GM19025 (cell line): ENCODE measurements at regions not wholly inside any gene's neighbourhood (a gene's known extent, or its start where the extent isn't known, plus 50 kb on each side); places are given as distances from the start of the nearest gene placed in this dataset.
"Not testable (repeated sequence)": the region's sequence is repeated elsewhere in the genome, so short reads cannot be mapped to it uniquely, and the experiment has no call there.

Experiments
- ATAC-seq: cut with Tn5 transposase; IDR thresholded peaks from one replicate; pipeline ENCODE4 v1.9.1; 2021; ENCODE audit warnings: mild to moderate bottlenecking, low read depth, moderate library complexity; ENCODE audit not compliant: unreplicated experiment

GRCh38 chr3:26763723-26764122 is 141.2 kb downstream of the LRRC3B start:
- ATAC-seq: no peak

- ATAC-seq: no peak
Measured at GRCh38 chr3:26766031-26766430, 143.5 kb downstream of the LRRC3B start.

GRCh38 chr3:26768068-26768651 is 145.6 kb downstream of the LRRC3B start:
- ATAC-seq: no peak

DNA sequence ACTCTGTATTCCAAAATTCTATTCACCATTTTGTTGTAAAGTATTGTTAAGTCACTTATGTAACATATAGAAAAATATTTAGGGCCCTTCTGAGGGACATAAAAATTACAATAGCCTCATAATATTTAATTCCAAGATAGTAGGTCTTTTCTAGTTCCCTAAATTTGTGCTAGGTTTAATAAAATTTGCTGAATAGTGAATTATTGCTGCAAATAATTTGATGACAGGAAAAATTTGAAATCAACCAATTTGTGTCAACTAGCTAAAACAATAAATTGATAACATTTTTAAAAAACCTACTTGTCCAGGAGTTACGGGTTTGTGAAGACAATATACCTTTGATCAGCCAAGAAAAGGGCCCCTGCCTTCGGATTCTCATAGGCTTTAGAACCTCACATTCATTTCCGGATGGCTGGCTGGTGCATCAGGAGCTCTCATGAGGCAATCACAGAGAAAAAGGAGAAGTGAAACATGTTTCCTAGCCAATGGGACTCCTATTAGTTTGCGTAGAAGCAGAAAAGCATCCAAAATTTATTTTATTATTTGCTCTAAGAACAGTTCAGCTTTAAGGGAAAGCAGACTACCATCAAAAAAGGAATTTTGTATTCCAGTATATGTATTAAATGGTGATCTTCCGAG is 177.2 kb downstream of the LRRC3B start:
- no peak for ATAC-seq

DNA sequence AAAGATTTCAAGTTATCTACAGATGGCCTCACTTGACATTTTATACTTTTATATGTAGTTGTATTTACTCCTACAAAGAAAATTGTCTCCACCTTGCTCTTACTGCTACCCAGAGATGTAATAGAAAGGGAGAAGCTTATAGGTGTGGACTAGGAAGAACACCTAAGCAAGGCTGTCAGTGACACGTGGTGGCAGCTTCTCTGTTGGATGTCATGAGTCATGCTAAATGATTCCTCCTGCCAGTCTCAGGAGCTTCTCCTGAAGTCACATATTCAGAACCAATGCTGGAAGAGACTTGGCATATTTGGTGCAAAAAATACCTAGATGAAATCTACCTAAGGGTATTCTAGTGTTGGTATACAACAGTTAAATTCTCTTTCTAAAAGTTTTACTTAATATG is 184.7 kb downstream of the LRRC3B start:
- ATAC-seq: no peak

- no peak for ATAC-seq
Measured at GRCh38 chr3:26825454-26825853, 202.9 kb downstream of the LRRC3B start.

GRCh38 chr3:26827169-26827568 is 204.6 kb downstream of the LRRC3B start:
- ATAC-seq: no peak

DNA sequence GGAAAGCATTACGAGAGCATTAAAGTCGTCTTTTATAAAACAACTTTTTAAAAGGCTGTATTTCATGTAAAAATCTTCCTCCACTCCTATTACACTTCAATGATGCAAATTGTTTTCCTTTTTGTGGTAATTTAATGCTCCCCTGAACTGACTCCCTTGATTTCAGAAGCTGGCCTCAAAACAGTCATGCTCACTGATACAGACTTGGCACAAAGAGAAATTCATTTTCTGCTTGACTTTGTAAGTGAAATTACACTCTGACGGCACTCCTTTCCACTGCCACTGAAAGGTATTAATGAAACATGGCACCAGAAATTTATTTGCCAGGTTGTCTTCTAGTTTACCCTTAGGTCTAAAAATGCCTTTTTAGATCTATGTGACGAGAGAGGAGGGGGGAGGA is 215.5 kb downstream of the LRRC3B start:
- no peak for ATAC-seq

DNA sequence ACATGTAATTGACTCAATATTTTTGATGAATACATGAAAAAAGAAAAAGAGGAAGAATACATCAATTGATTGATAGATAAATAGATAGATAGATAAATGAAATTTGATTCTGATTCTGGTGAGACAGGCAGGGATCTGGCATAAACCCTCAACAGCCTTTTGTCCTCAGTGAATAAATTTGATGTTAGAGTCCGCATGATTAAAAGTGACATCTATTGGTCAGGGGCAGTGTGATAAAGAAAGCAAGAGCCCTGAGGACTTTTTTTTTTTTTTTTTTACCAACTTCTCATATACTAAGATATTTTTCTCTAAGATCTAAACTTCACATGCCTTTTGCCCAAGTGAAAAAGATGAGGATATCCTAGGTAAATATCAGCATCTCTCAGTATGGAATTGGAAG is 216.4 kb downstream of the LRRC3B start:
- no peak for ATAC-seq

GRCh38 chr3:26840272-26840870 is 217.8 kb downstream of the LRRC3B start:
- no peak for ATAC-seq

DNA sequence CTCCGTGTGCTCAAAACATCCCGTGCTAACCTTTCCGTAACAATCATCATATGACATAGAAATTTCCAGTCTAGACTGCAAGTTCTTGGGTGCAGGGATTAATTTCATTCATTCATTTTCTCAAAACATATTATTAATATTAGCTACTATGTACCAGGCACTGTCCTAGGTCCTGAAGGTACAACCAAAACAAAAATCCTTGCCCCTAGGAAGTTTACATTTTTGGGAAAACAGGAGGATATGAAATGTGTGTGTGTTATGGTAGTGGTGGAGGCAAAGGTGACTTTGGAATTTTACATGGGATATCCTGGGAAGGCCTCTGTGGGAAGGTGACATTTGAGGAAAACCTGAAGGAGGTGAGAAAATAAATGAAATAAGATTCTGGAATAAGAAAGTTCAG is 222.6 kb downstream of the LRRC3B start:
- ATAC-seq: no peak

- ATAC-seq: no peak
Measured at GRCh38 chr3:26847680-26848079, 225.1 kb downstream of the LRRC3B start.

DNA sequence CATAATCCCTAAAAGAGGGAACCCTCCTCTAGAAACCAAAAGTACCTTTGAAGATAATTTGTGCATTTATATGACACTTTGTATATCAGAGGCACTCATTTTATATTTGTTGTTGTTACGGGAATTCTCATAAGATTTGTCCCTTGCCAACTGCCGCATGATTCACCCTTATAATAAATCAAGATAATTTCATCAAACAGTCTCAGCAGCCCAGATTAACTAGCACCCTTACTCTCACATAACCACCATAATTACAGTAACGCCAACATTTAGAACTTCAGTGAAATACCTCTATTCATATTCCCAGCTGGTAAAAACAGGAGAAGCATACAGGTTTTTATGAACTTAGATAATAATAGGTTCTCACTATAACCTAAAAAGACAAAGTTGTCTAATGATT is 271.9 kb downstream of the LRRC3B start:
- no peak for ATAC-seq

- ATAC-seq: no peak
Measured at GRCh38 chr3:26915208-26915607, 292.6 kb downstream of the LRRC3B start.

- ATAC-seq: no peak
Measured at GRCh38 chr3:26920646-26921478, 298.3 kb downstream of the LRRC3B start.

GRCh38 chr3:26931896-26932295 is 309.3 kb downstream of the LRRC3B start:
- no peak for ATAC-seq

DNA sequence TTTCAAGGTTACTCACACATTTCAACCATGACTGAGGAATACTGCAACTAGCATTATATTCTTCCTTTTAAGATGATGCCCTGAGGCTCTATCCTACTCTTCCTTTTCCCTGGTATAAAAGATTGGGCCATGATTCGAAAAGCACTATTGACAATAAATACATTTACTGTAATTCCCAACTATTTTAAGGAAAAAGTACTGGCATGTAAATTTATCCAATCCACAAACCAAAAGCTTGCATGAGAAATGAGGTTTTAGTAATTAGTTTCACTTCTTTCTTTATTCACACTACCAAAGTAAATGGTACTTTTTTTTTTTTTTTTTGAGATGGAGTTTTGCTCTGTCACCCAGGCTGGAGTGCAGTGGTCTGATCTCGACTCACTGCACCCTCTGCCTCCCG is 310.2 kb downstream of the LRRC3B start:
- ATAC-seq: no peak

DNA sequence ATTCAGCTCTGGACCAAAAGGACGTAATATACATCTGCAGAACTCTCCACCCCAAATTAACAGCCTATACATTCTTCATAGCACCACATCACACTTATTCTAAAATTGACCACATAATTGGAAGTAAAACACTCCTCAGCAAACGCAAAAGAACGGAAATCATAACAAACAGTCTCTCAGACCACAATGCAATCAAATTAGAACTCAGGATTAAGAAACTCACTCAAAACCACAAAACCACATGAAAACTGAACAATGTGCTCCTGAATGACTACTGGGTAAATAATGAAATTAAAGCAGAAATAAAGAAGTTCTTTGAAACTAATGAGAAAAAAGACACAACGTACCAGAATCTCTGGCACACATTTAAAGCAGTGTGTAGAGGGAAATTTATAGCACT is 322.9 kb downstream of the LRRC3B start:
- not testable (repeated sequence) for ATAC-seq

DNA sequence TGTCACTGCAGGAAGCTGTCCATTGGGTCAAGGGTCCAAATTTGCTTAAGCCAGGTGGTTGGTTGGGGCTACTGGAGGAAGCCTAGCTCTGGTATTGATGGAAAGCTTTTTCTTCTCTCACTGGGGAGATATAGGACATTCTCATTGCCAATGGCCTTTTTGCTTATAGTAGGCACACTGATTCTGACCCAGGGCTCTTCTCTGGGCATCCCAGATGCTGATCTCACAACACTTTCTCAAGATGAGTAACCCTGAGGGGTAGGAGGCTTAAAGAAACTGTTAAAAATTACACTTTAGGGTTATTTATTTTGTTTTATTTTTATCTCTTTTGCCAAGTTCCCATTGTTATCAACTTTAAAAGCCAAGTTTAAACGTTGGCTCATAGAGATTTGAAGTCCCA is 337.8 kb downstream of the LRRC3B start:
- peak; percentile 29 for ATAC-seq

- ATAC-seq: peak; percentile 90
Measured at GRCh38 chr3:26962492-26963360, 340.2 kb downstream of the LRRC3B start.
